Astrocyte of the spinal cord (primary cell): ENCODE measurements at regions not wholly inside any gene's neighbourhood (a gene's known extent, or its start where the extent isn't known, plus 50 kb on each side); places are given as distances from the start of the nearest gene placed in this dataset.
A peak's percentile ranks its signal among the peaks of the same experiment; 100 is the strongest.

Source experiments
- DNase-seq: peaks from one replicate; pipeline ENCODE4 v3.0.0; 2011; ENCODE audit warnings: low read depth, low spot score
- H3K4me3 ChIP-seq: 2 replicates; pipeline ENCODE4 v1.5.1; 2011; ENCODE audit warnings: low read depth, mild to moderate bottlenecking, low read length, moderate library complexity
- CTCF ChIP-seq: IDR thresholded peaks from 2 replicates; pipeline ENCODE4 v1.5.1; 2012; ENCODE audit warnings: low read depth, mild to moderate bottlenecking, low read length, inconsistent platforms
- in situ Hi-C: cut with HindIII; loops from 2 replicates; pipeline ENCODE4 v1.10.0; 2017; ENCODE audit warnings: low sequenced_read_pairs

GRCh38 chr4:71181332-71181731 is 157.5 kb upstream of the SLC4A4 start:
- no peak overlapping the region for H3K4me3 ChIP-seq
- no peak for TF ChIP-seq CTCF
- no peak for DNase-seq
- in situ Hi-C loops, result no loop called here

- no peak overlapping the region for H3K4me3 ChIP-seq
- peak; percentile 65 for DNase-seq
- peak; percentile 68 for TF ChIP-seq CTCF
- in situ Hi-C loops, result no loop called here
These were observed 154.5 kb upstream of the SLC4A4 start for GRCh38 chr4:71184195-71184781.

GRCh38 chr4:71185037-71185436 is 153.8 kb upstream of the SLC4A4 start:
- in situ Hi-C loops, result no loop called here
- H3K4me3 ChIP-seq, result no peak overlapping the region
- no peak for TF ChIP-seq CTCF
- DNase-seq, result no peak

- peak overlapping the region; percentile 70 for H3K4me3 ChIP-seq
- TF ChIP-seq CTCF, result no peak
- in situ Hi-C loops, result no loop called here
- DNase-seq, result peak; percentile 19
These were observed 152.6 kb upstream of the SLC4A4 start for GRCh38 chr4:71186257-71186565.

GRCh38 chr4:71186566-71187403 is 152.0 kb upstream of the SLC4A4 start:
- in situ Hi-C loops, result no loop called here
- peak; percentile 61 for DNase-seq
- TF ChIP-seq CTCF, result no peak
- peak overlapping the region; percentile 70 for H3K4me3 ChIP-seq

- DNase-seq, result peak; percentile 62
- no peak for TF ChIP-seq CTCF
- in situ Hi-C loops, result no loop called here
- H3K4me3 ChIP-seq, result peak overlapping the region; percentile 70
These were observed 151.2 kb upstream of the SLC4A4 start for GRCh38 chr4:71187404-71188155.
